K562 (cell line): ENCODE measurements at regions not wholly inside any gene's neighbourhood (a gene's known extent, or its start where the extent isn't known, plus 50 kb on each side); places are given as distances from the start of the nearest gene placed in this dataset.

Experiments
- ATAC-seq: fragments of 200-7000 bp; cut with Tn5 transposase; 3 replicates; pipeline ENCODE4 v1.9.1; 2020; ENCODE audit warnings: moderate library complexity
- BruUV-seq: library from RNA; stranded (reverse); fragments of 400-500 nt; replicated peaks from 2 replicates; lab custom pipeline; 2021; lab: Mats Ljungman, UMichigan
- CTCF ChIA-PET: fragments of 300-600 bp; formaldehyde crosslinking; extraction: SDS; loops from one replicate; lab custom pipeline; 2021; ENCODE audit warnings: low intra/inter-chr PET ratio; lab: Yijun Ruan, JAX
- POLR2A ChIA-PET: fragments of 300-600, 350-650 bp; sonication (Branson Sonifier 250); formaldehyde crosslinking; extraction: SDS; loops from one replicate; lab custom pipeline; 2021; ENCODE audit warnings: antibody characterized with exemption, inconsistent platforms; lab: Yijun Ruan, JAX
- DNase-seq, 4 experiments: peaks; one replicate each; pipeline versions ENCODE4 v3.0.0 to v3.0.0-alpha.2; 2011 to 2018; ENCODE audit warnings: low spot score in 3 of 4, mixed read lengths in 3 of 4; ENCODE audit errors: extremely low read depth in 1 of 4
- FAIRE-seq: peaks from 2 replicates; lab custom pipeline; 2011; peaks lifted over from hg19 to GRCh38; lab: Jason Lieb, UNC
- H2AFZ ChIP-seq: 2 replicates; pipeline ENCODE4 v1.6.0; 2011; ENCODE audit warnings: low read depth, low read length, control low read depth, inconsistent platforms
- H3K27ac ChIP-seq: fragments of 200-600 bp; 3 replicates; pipeline ENCODE4 v1.8.0; 2011; ENCODE audit warnings: low read depth, mild to moderate bottlenecking, control low read depth, inconsistent platforms, low read length, moderate library complexity, mixed read lengths; ENCODE audit errors: extremely low read depth
- H3K27me3 ChIP-seq, 2 experiments: fragments of 300-600 bp in 1 of 2; 2 replicates in 1 of 2; 3 replicates in 1 of 2; pipeline versions ENCODE4 v1.6.0 to v1.8.0; 2011; ENCODE audit warnings: inconsistent platforms in 2 of 2, low read length in 2 of 2, mild to moderate bottlenecking in 1 of 2, mixed read lengths in 1 of 2, moderate library complexity in 1 of 2; ENCODE audit not compliant: control insufficient read depth in 2 of 2, insufficient read depth in 2 of 2
- H3K36me3 ChIP-seq: fragments of 300-600 bp; 3 replicates; pipeline ENCODE4 v1.8.0; 2011; ENCODE audit warnings: mild to moderate bottlenecking, low read length, inconsistent platforms; ENCODE audit not compliant: control insufficient read depth, insufficient read depth
- H3K4me1 ChIP-seq, 2 experiments: fragments of 200-600 bp in 1 of 2; replicated peaks in 1 of 2; 2 replicates in 1 of 2; 3 replicates in 1 of 2; pipeline versions ENCODE4 v1.5.1 to v1.8.0; 2011; ENCODE audit warnings: inconsistent platforms in 2 of 2, low read length in 2 of 2, mild to moderate bottlenecking in 1 of 2, mixed read lengths in 1 of 2, moderate library complexity in 1 of 2; ENCODE audit not compliant: control insufficient read depth in 2 of 2, insufficient read depth in 2 of 2
- H3K4me2 ChIP-seq: 2 replicates; pipeline ENCODE4 v1.6.1; 2011; ENCODE audit warnings: low read length, control low read depth, inconsistent platforms, mixed read lengths; ENCODE audit not compliant: insufficient read depth
- H3K4me3 ChIP-seq: fragments of 200-600 bp; sonication (generic), shearing (Covaris generic); 2 replicates; pipeline ENCODE4 v1.5.1; 2016; ENCODE audit warnings: control low read depth, inconsistent platforms
- H3K79me2 ChIP-seq: fragments of 200-600 bp; 3 replicates; pipeline ENCODE4 v1.8.0; 2011; ENCODE audit warnings: low read length, inconsistent platforms; ENCODE audit not compliant: control insufficient read depth, insufficient read depth
- H3K9ac ChIP-seq, 2 experiments: 2 replicates each; pipeline versions ENCODE4 v1.6.0 to v1.6.1; 2011; ENCODE audit warnings: low read depth in 2 of 2, low read length in 2 of 2, control low read depth in 1 of 2, inconsistent platforms in 1 of 2, mild to moderate bottlenecking in 1 of 2, mixed read lengths in 1 of 2; ENCODE audit not compliant: insufficient read depth in 1 of 2
- H3K9me1 ChIP-seq: one replicate; pipeline ENCODE4 v1.6.0; 2011; ENCODE audit warnings: inconsistent platforms, mild to moderate bottlenecking, low read length, moderate library complexity; ENCODE audit not compliant: control insufficient read depth, insufficient read depth
- H3K9me3 ChIP-seq: replicated peaks from 2 replicates; pipeline ENCODE4 v1.5.1; 2011; ENCODE audit warnings: low read depth, low read length, inconsistent platforms; ENCODE audit not compliant: control insufficient read depth, insufficient read depth
- H4K20me1 ChIP-seq: replicated peaks from 2 replicates; pipeline ENCODE4 v1.6.1; 2011; ENCODE audit warnings: low read length, inconsistent platforms, mixed read lengths; ENCODE audit not compliant: control insufficient read depth, insufficient read depth
- ARHGAP35 ChIP-seq: fragments of 450-650 bp; IDR thresholded peaks from 2 replicates; pipeline ENCODE4 v1.6.1; 2018; ENCODE audit not compliant: partially characterized antibody
- BRD9 ChIP-seq: fragments of 450-650 bp; IDR thresholded peaks from 2 replicates; pipeline ENCODE4 v1.6.1; 2018; ENCODE audit warnings: low read depth; ENCODE audit not compliant: partially characterized antibody
- COPS2 ChIP-seq: fragments of 450-650 bp; conservative IDR thresholded peaks from 2 replicates; pipeline ENCODE4 v1.6.1; 2016; ENCODE audit warnings: mild to moderate bottlenecking, moderate library complexity
- HCFC1 ChIP-seq: IDR thresholded peaks from 2 replicates; pipeline ENCODE4 v1.6.1; 2012; ENCODE audit warnings: low read depth, low read length, improper control_type of control experiment
- SRSF3 ChIP-seq: fragments of 200-400 bp; formaldehyde crosslinking; IDR thresholded peaks from 2 replicates; pipeline ENCODE4 v1.6.1; 2016; ENCODE audit warnings: mild to moderate bottlenecking, low read length, moderate library complexity; ENCODE audit not compliant: insufficient read depth
- WGBS: fragments of 100-300 bp; shearing (Covaris generic); methylation state at CpG from one replicate; pipeline ENCODE4 v1.1.6; 2016; ENCODE audit warnings: low coverage, mixed read lengths; ENCODE audit not compliant: insufficient coverage; ENCODE audit errors: missing lambda C conversion rate; 5-methylcytosine and 5-hydroxymethylcytosine counted together
- in situ Hi-C: fragments of 300-500 bp; cut with MboI; formaldehyde crosslinking; loops from 4 replicates; pipeline ENCODE4 v1.15.0; 2018; ENCODE audit warnings: inconsistent platforms, mixed read lengths
- intact Hi-C: fragments of 100-400 bp; cut with micrococcal nuclease; formaldehyde crosslinking; loops from 2 replicates; pipeline ENCODE4 v1.14.2; 2022
- TF ChIP-seq, protein P1 (sequence below): fragments of 250-450 bp; sonication (Bioruptor Pico); IDR thresholded peaks from 2 replicates; pipeline ENCODE4 v1.5.0; 2021
- TF ChIP-seq, protein P2 (sequence below): sonication (generic); formaldehyde crosslinking; IDR thresholded peaks from 2 replicates; pipeline ENCODE4 v1.8.0; 2022; ENCODE audit warnings: mild to moderate bottlenecking, missing genetic modification reagents

DNA sequence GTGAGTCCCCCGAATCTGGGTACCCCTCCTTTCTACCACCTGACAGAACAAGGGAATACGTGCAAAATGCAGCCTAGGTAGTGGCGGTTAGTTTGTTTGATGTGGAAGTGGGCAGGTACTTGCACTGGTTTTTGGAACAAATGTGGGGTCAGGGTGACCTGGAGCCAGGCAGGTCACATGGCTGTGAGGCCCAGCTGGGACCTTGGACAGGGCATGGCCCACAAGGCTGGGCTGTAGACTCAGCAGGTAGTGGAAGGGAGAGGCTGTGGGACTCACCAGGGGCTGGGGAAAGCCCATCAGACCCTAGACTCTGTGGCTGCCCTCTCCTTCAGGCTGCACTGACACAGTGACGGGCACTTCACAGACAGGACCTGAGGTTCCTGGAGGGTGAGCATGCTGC lies 159.9 kb upstream of the ADCY1 start:
- Histone ChIP-seq H3K4me3 (no peak overlapping the region), H3K9me3 (no peaks in the 10 kb centered on the region), H4K20me1 (no peaks in the 10 kb centered on the region), H3K79me2 (no peaks in the 10 kb centered on the region), H3K9ac (no peak overlapping the region), H2AFZ (no peak overlapping the region), H3K27me3 (no peaks in the 10 kb centered on the region), H3K27ac (no peak overlapping the region), H3K9me1 (no peaks in the 10 kb centered on the region), H3K36me3 (no peaks in the 10 kb centered on the region), H3K4me1 (no peaks in the 10 kb centered on the region), H3K4me2 (no peak overlapping the region)
- 0% methylated on average over 4 of the region's 4 CpGs for WGBS
- BruUV-seq = no TSS peak
- FAIRE-seq (no peak), ATAC-seq (no peak), DNase-seq (no peak)
- POLR2A ChIA-PET = no interaction called here
- intact Hi-C loops = no loop called here
- CTCF ChIA-PET = no interaction called here
- in situ Hi-C loops = no loop called here
- TF ChIP-seq SRSF3 (no peak), ARHGAP35 (no peak), COPS2 (no peak), BRD9 (no peak), HCFC1 (no peak)
- TF ChIP-seq, protein P1, sequence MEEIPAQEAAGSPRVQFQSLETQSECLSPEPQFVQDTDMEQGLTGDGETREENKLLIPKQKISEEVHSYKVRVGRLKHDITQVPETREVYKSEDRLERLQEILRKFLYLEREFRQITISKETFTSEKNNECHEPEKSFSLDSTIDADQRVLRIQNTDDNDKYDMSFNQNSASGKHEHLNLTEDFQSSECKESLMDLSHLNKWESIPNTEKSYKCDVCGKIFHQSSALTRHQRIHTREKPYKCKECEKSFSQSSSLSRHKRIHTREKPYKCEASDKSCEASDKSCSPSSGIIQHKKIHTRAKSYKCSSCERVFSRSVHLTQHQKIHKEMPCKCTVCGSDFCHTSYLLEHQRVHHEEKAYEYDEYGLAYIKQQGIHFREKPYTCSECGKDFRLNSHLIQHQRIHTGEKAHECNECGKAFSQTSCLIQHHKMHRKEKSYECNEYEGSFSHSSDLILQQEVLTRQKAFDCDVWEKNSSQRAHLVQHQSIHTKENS (CRISPR knock-in tag) = no peak
- TF ChIP-seq, protein P2, sequence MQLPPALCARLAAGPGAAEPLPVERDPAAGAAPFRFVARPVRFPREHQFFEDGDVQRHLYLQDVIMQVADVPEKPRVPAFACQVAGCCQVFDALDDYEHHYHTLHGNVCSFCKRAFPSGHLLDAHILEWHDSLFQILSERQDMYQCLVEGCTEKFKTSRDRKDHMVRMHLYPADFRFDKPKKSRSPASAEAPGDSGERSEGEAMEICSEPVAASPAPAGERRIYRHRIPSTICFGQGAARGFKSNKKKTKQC (CRISPR knock-in tag) = no peak
